WTC11 (cell line): ENCODE measurements at regions not wholly inside any gene's neighbourhood (a gene's known extent, or its start where the extent isn't known, plus 50 kb on each side); places are given as distances from the start of the nearest gene placed in this dataset.

Experiments used
- ATAC-seq: fragments of 200-7000 bp; cut with Tn5 transposase; 2 replicates; pipeline ENCODE4 v1.10.0; 2021; ENCODE audit warnings: mild to moderate bottlenecking, moderate library complexity
- CTCF ChIA-PET: fragments of 300-600 bp; sonication (Branson Sonifier 250); formaldehyde crosslinking; loops from one replicate; lab custom pipeline; 2021; ENCODE audit warnings: antibody characterized with exemption; lab: Charles Lee
- POLR2A ChIA-PET: fragments of 350-600 bp; sonication (Branson Sonifier 250); formaldehyde crosslinking; loops from one replicate; lab custom pipeline; 2021; ENCODE audit warnings: antibody characterized with exemption; lab: Charles Lee
- DNase-seq: peaks from one replicate; pipeline ENCODE4 v3.0.0; 2021; ENCODE audit warnings: low spot score
- H3K27ac Mint-ChIP-seq: 2 replicates; pipeline ENCODE4 v1.8.0; 2021; ENCODE audit warnings: mixed read lengths
- H3K27me3 Mint-ChIP-seq: 2 replicates; pipeline ENCODE4 v1.8.0; 2021; ENCODE audit warnings: low read depth, mild to moderate bottlenecking, moderate library complexity, mixed read lengths
- H3K36me3 Mint-ChIP-seq: 2 replicates; pipeline ENCODE4 v1.8.0; 2021; ENCODE audit warnings: mixed read lengths
- H3K4me1 Mint-ChIP-seq: 2 replicates; pipeline ENCODE4 v1.8.0; 2022; ENCODE audit warnings: mixed read lengths
- H3K4me3 Mint-ChIP-seq: 2 replicates; pipeline ENCODE4 v1.8.0; 2021; ENCODE audit warnings: mild to moderate bottlenecking, moderate library complexity, mixed read lengths
- H3K9me3 Mint-ChIP-seq: 2 replicates; pipeline ENCODE4 v1.8.0; 2021; ENCODE audit warnings: mixed read lengths
- CTCF ChIP-seq: fragments of 200-600 bp; IDR thresholded peaks from 2 replicates; pipeline ENCODE4 v1.8.0; 2022; ENCODE audit warnings: antibody characterized with exemption
- E2F5 ChIP-seq: sonication (generic); formaldehyde crosslinking; IDR thresholded peaks from 2 replicates; pipeline ENCODE4 v1.8.1; 2022; ENCODE audit warnings: mild to moderate bottlenecking, moderate library complexity, missing genetic modification reagents
- ESRRA ChIP-seq: sonication (generic); formaldehyde crosslinking; IDR thresholded peaks from 2 replicates; pipeline ENCODE4 v1.8.1; 2022; ENCODE audit warnings: mild to moderate bottlenecking, missing genetic modification reagents, borderline replicate concordance
- ETV6 ChIP-seq: sonication (generic); formaldehyde crosslinking; IDR thresholded peaks from 2 replicates; pipeline ENCODE4 v1.8.1; 2022; ENCODE audit warnings: mild to moderate bottlenecking, missing genetic modification reagents
- FOXP1 ChIP-seq: sonication (generic); formaldehyde crosslinking; IDR thresholded peaks from 2 replicates; pipeline ENCODE4 v1.8.0; 2022; ENCODE audit warnings: missing genetic modification reagents, mild to moderate bottlenecking, moderate library complexity, borderline replicate concordance
- GABPB1 ChIP-seq: sonication (generic); formaldehyde crosslinking; IDR thresholded peaks from 2 replicates; pipeline ENCODE4 v1.8.1; 2023; ENCODE audit warnings: mild to moderate bottlenecking, missing genetic modification reagents
- MAX ChIP-seq: sonication (generic); formaldehyde crosslinking; IDR thresholded peaks from 2 replicates; pipeline ENCODE4 v1.8.0; 2022; ENCODE audit warnings: mild to moderate bottlenecking, missing genetic modification reagents
- MYBL2 ChIP-seq: sonication (generic); formaldehyde crosslinking; IDR thresholded peaks from 2 replicates; pipeline ENCODE4 v1.8.1; 2023; ENCODE audit warnings: mild to moderate bottlenecking, moderate library complexity, missing genetic modification reagents
- NR3C1 ChIP-seq: sonication (generic); formaldehyde crosslinking; conservative IDR thresholded peaks from 2 replicates; pipeline ENCODE4 v1.8.1; 2023; ENCODE audit warnings: low read depth, mild to moderate bottlenecking, missing genetic modification reagents
- RORB ChIP-seq: fragments of 250-450 bp; sonication (Bioruptor Pico); IDR thresholded peaks from 2 replicates; pipeline ENCODE4 v1.9.0; 2021; ENCODE audit warnings: mild to moderate bottlenecking
- SOX15 ChIP-seq: fragments of 250-450 bp; sonication (Bioruptor Pico); IDR thresholded peaks from 2 replicates; pipeline ENCODE4 v1.9.0; 2021; ENCODE audit warnings: mild to moderate bottlenecking
- TP53 ChIP-seq: sonication (generic); formaldehyde crosslinking; IDR thresholded peaks from 2 replicates; pipeline ENCODE4 v1.8.1; 2023; ENCODE audit warnings: mild to moderate bottlenecking, missing genetic modification reagents
- ZNF232 ChIP-seq: sonication (generic); formaldehyde crosslinking; IDR thresholded peaks from 2 replicates; pipeline ENCODE4 v1.8.0; 2022; ENCODE audit warnings: mild to moderate bottlenecking, missing genetic modification reagents
- ZNF317 ChIP-seq: sonication (generic); formaldehyde crosslinking; IDR thresholded peaks from 2 replicates; pipeline ENCODE4 v1.8.1; 2023; ENCODE audit warnings: low read depth, mild to moderate bottlenecking, moderate library complexity, missing genetic modification reagents, borderline replicate concordance
- ZNF416 ChIP-seq: fragments of 250-450 bp; sonication (Bioruptor Pico); IDR thresholded peaks from 2 replicates; pipeline ENCODE4 v1.9.0; 2021; ENCODE audit warnings: mild to moderate bottlenecking, inconsistent platforms
- TF ChIP-seq, protein P1 (sequence below): fragments of 250-450 bp; sonication (Bioruptor Pico); IDR thresholded peaks from 2 replicates; pipeline ENCODE4 v2.1.2; 2022; ENCODE audit warnings: mild to moderate bottlenecking, moderate library complexity
- TF ChIP-seq, protein P2 (sequence below): fragments of 250-450 bp; sonication (Bioruptor Pico); IDR thresholded peaks from 2 replicates; pipeline ENCODE4 v1.9.0; 2021; ENCODE audit warnings: moderate library complexity, mild to moderate bottlenecking, inconsistent platforms, borderline replicate concordance
- TF ChIP-seq, protein P3 (sequence below): sonication (generic); formaldehyde crosslinking; IDR thresholded peaks from 2 replicates; pipeline ENCODE4 v1.8.0; 2023; ENCODE audit warnings: missing genetic modification reagents, mild to moderate bottlenecking, borderline replicate concordance
- TF ChIP-seq, protein P4 (sequence below): sonication (generic); formaldehyde crosslinking; IDR thresholded peaks from 2 replicates; pipeline ENCODE4 v1.8.1; 2023; ENCODE audit warnings: mild to moderate bottlenecking, missing genetic modification reagents, borderline replicate concordance

- Mint-ChIP-seq H3K9me3 (peaks cover 12% of the 10 kb centered on the region), H3K27me3 (no peaks in the 10 kb centered on the region), H3K27ac (no peak overlapping the region), H3K36me3 (no peaks in the 10 kb centered on the region), H3K4me3 (no peak overlapping the region), H3K4me1 (peaks cover 7% of the 10 kb centered on the region)
- no peak for ATAC-seq
- POLR2A ChIA-PET: no interaction called here
- no peak for DNase-seq
- CTCF ChIA-PET: no interaction called here
- TF ChIP-seq FOXP1 (CRISPR knock-in tag) (no peak), MAX (CRISPR knock-in tag) (no peak), ETV6 (CRISPR knock-in tag) (no peak), MYBL2 (CRISPR knock-in tag) (no peak), ZNF317 (CRISPR knock-in tag) (no peak), CTCF (no peak), RORB (no peak), ZNF232 (CRISPR knock-in tag) (no peak)
- TF ChIP-seq, protein P1, sequence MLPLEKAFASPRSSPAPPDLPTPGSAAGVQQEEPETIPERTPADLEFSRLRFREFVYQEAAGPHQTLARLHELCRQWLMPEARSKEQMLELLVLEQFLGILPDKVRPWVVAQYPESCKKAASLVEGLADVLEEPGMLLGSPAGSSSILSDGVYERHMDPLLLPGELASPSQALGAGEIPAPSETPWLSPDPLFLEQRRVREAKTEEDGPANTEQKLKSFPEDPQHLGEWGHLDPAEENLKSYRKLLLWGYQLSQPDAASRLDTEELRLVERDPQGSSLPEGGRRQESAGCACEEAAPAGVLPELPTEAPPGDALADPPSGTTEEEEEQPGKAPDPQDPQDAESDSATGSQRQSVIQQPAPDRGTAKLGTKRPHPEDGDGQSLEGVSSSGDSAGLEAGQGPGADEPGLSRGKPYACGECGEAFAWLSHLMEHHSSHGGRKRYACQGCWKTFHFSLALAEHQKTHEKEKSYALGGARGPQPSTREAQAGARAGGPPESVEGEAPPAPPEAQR (CRISPR knock-in tag): no peak
- TF ChIP-seq, protein P2, sequence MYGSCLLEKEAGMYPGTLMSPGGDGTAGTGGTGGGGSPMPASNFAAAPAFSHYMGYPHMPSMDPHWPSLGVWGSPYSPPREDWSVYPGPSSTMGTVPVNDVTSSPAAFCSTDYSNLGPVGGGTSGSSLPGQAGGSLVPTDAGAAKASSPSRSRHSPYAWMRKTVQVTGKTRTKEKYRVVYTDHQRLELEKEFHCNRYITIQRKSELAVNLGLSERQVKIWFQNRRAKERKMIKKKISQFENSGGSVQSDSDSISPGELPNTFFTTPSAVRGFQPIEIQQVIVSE (CRISPR knock-in tag): no peak
Measured at GRCh38 chr10:62652564-62652963, 152.0 kb upstream of the ADO start.

DNA sequence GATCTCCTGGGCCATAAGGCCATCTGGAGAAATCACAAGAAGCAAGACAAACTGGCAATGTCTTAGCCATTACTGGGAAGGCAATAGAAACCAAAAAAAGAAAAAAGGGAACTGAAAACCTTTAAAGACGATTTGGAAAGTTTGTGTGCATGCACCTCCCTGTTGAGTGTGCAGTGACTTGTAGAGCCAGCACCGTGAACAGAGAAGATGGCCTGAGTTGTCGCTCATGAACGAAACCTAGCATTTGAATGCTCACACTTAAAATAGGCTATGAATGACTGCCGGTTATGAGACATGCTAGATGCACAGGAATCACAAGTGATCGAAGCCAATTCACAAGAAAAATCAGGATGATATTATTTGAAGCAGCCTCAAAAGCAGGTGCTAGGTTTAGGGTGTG, 151.3 kb upstream of the ADO start:
- Mint-ChIP-seq H3K27me3 (no peaks in the 10 kb centered on the region), H3K9me3 (peaks cover 12% of the 10 kb centered on the region), H3K27ac (no peak overlapping the region), H3K4me3 (no peak overlapping the region), H3K4me1 (peaks cover 7% of the 10 kb centered on the region), H3K36me3 (no peaks in the 10 kb centered on the region)
- ATAC-seq: no peak
- TF ChIP-seq NR3C1 (CRISPR knock-in tag) (no peak), E2F5 (CRISPR knock-in tag) (no peak)
- TF ChIP-seq, protein P3, sequence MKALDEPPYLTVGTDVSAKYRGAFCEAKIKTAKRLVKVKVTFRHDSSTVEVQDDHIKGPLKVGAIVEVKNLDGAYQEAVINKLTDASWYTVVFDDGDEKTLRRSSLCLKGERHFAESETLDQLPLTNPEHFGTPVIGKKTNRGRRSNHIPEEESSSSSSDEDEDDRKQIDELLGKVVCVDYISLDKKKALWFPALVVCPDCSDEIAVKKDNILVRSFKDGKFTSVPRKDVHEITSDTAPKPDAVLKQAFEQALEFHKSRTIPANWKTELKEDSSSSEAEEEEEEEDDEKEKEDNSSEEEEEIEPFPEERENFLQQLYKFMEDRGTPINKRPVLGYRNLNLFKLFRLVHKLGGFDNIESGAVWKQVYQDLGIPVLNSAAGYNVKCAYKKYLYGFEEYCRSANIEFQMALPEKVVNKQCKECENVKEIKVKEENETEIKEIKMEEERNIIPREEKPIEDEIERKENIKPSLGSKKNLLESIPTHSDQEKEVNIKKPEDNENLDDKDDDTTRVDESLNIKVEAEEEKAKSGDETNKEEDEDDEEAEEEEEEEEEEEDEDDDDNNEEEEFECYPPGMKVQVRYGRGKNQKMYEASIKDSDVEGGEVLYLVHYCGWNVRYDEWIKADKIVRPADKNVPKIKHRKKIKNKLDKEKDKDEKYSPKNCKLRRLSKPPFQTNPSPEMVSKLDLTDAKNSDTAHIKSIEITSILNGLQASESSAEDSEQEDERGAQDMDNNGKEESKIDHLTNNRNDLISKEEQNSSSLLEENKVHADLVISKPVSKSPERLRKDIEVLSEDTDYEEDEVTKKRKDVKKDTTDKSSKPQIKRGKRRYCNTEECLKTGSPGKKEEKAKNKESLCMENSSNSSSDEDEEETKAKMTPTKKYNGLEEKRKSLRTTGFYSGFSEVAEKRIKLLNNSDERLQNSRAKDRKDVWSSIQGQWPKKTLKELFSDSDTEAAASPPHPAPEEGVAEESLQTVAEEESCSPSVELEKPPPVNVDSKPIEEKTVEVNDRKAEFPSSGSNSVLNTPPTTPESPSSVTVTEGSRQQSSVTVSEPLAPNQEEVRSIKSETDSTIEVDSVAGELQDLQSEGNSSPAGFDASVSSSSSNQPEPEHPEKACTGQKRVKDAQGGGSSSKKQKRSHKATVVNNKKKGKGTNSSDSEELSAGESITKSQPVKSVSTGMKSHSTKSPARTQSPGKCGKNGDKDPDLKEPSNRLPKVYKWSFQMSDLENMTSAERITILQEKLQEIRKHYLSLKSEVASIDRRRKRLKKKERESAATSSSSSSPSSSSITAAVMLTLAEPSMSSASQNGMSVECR: no peak
- ChIA-PET POLR2A (no interaction called here), CTCF (no interaction called here)
- no peak for DNase-seq

GRCh38 chr10:62654966-62655336, 149.6 kb upstream of the ADO start:
- no peak for ATAC-seq
- ChIA-PET POLR2A (no interaction called here), CTCF (no interaction called here)
- Mint-ChIP-seq H3K9me3 (peaks cover 15% of the 10 kb centered on the region), H3K27me3 (no peaks in the 10 kb centered on the region), H3K27ac (no peak overlapping the region), H3K4me1 (peaks cover 7% of the 10 kb centered on the region), H3K4me3 (no peak overlapping the region), H3K36me3 (no peaks in the 10 kb centered on the region)
- no peak for DNase-seq
- TF ChIP-seq SOX15 (CRISPR knock-in tag): no peak
- no peak for TF ChIP-seq GABPB1 (CRISPR knock-in tag)
- TF ChIP-seq ETV6 (CRISPR knock-in tag): no peak
- TF ChIP-seq ZNF416 (CRISPR knock-in tag): no peak
- TF ChIP-seq ESRRA (CRISPR knock-in tag): no peak
- TF ChIP-seq, protein P4, sequence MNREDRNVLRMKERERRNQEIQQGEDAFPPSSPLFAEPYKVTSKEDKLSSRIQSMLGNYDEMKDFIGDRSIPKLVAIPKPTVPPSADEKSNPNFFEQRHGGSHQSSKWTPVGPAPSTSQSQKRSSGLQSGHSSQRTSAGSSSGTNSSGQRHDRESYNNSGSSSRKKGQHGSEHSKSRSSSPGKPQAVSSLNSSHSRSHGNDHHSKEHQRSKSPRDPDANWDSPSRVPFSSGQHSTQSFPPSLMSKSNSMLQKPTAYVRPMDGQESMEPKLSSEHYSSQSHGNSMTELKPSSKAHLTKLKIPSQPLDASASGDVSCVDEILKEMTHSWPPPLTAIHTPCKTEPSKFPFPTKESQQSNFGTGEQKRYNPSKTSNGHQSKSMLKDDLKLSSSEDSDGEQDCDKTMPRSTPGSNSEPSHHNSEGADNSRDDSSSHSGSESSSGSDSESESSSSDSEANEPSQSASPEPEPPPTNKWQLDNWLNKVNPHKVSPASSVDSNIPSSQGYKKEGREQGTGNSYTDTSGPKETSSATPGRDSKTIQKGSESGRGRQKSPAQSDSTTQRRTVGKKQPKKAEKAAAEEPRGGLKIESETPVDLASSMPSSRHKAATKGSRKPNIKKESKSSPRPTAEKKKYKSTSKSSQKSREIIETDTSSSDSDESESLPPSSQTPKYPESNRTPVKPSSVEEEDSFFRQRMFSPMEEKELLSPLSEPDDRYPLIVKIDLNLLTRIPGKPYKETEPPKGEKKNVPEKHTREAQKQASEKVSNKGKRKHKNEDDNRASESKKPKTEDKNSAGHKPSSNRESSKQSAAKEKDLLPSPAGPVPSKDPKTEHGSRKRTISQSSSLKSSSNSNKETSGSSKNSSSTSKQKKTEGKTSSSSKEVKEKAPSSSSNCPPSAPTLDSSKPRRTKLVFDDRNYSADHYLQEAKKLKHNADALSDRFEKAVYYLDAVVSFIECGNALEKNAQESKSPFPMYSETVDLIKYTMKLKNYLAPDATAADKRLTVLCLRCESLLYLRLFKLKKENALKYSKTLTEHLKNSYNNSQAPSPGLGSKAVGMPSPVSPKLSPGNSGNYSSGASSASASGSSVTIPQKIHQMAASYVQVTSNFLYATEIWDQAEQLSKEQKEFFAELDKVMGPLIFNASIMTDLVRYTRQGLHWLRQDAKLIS: no peak
- no peak for TF ChIP-seq TP53
